GM04504 (cell line): ENCODE measurements at regions not wholly inside any gene's neighbourhood (a gene's known extent, or its start where the extent isn't known, plus 50 kb on each side); places are given as distances from the start of the nearest gene placed in this dataset.

ENCODE experiments used
- DNase-seq: peaks from one replicate; pipeline ENCODE4 v3.0.0-alpha.2; 2012; ENCODE audit warnings: low read depth

- no peak for DNase-seq
Observed at GRCh38 chr3:76429581-76430177, 610.2 kb upstream of the ROBO2 start.

- DNase-seq, result no peak
Observed at GRCh38 chr3:76432396-76432795, 607.5 kb upstream of the ROBO2 start.

DNA sequence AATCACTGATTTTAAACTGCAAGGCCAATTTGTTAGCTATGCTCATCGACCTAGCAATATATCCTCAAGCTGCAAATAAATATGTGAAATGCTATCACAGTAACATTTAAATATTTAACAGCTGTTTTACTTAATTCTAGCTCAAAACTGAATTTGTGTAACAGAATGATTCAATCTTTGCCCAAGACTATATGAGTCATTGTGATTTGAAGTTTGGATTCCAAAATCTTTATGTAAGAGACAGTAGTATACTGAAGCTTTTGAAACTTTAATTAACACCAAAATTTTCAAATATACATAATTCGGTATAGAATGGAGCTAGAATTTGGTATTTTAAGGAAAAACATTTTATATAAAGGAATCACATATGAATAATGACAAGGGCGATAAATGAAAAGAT lies 603.0 kb upstream of the ROBO2 start:
- DNase-seq, result peak; percentile 27

GRCh38 chr3:76438971-76439370 lies 600.9 kb upstream of the ROBO2 start:
- no peak for DNase-seq

- DNase-seq, result no peak
Observed at GRCh38 chr3:76442374-76442915, 597.5 kb upstream of the ROBO2 start.

GRCh38 chr3:76456322-76456721 lies 583.6 kb upstream of the ROBO2 start:
- no peak for DNase-seq

DNA sequence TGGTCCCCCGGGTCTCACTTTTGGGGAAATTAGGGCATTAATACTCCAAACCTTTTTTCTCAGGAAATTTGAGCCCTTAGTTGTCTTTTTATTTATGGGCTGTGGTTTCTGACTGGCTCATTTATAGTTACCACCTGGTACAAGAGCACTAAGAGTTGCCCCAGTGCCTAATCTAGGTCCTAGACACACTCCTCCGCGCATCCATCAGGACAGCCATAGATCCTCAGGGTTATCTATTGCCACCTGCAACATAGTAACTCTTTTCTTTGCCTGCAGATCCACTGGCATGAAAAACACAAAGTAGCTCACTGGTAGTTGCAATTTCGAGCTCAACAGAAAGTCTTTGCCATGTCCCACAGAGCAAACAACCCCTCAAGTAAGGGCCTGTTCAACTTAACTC lies 576.4 kb upstream of the ROBO2 start:
- DNase-seq, result no peak

DNA sequence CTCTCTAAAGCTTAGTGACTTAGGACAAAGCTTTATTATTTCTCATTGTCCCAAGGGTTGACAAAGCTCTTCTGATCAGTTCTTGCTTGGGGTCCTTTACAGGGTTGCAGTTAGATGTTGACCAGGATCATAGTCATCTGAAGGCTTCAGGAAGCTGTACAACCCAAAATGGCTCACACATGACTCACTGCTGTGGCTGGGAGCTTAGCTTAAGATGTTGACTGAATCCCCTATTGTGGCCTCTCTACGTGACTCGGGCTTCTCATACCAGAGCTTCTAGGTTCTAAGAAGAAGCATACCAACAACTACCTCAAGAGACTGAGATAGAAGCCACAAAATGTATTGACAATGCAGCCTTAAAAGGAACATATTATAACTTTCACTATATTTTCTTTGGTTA lies 569.6 kb upstream of the ROBO2 start:
- DNase-seq, result peak; percentile 28

- no peak for DNase-seq
Observed at GRCh38 chr3:76474632-76475031, 565.3 kb upstream of the ROBO2 start.

- DNase-seq, result no peak
Observed at GRCh38 chr3:76479161-76479650, 560.7 kb upstream of the ROBO2 start.

GRCh38 chr3:76482510-76482909 lies 557.4 kb upstream of the ROBO2 start:
- DNase-seq, result no peak

DNA sequence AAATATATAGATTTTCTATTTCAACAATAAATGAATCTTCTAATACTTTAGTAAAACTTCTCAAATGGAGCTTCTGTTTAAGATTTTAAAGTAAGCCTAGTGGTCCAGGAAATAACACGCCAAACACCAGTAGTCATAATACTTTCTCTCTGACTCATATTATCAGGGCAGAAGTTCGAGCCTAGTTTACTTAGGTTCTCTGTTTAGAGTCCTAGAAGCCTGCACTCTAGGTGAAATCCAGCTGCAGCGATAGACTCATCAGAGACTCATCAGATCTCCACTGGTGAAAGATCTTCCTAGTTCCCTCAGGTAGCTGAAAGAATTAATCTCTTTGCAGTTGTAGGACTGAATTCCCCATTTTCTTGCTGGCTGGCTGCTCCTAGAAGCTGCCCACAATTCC lies 552.5 kb upstream of the ROBO2 start:
- DNase-seq, result no peak

GRCh38 chr3:76490064-76490463 lies 549.8 kb upstream of the ROBO2 start:
- DNase-seq, result no peak

- DNase-seq, result no peak
Observed at GRCh38 chr3:76495216-76495615, 544.7 kb upstream of the ROBO2 start.

DNA sequence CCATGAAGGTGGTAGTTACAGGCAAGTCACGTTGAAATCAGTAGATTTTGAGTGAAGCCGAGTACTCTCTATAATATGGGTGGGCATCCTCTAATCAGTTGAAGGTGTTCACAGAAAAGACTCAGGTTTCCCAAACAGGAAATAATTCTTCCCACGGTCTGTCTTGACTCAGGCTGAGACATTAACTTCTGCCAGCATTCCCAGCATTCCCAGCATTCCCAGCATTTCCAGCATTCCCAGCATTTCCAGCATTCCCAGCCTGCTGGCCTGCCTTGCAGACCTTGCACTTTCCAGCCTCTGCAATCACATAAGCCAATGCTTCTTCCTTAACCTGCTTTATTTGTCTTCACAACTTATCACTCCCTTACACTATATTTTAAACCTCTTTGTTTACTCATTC lies 542.3 kb upstream of the ROBO2 start:
- DNase-seq, result no peak

- no peak for DNase-seq
Observed at GRCh38 chr3:76500746-76501275, 539.1 kb upstream of the ROBO2 start.

- DNase-seq, result no peak
Observed at GRCh38 chr3:76501315-76501714, 538.6 kb upstream of the ROBO2 start.

DNA sequence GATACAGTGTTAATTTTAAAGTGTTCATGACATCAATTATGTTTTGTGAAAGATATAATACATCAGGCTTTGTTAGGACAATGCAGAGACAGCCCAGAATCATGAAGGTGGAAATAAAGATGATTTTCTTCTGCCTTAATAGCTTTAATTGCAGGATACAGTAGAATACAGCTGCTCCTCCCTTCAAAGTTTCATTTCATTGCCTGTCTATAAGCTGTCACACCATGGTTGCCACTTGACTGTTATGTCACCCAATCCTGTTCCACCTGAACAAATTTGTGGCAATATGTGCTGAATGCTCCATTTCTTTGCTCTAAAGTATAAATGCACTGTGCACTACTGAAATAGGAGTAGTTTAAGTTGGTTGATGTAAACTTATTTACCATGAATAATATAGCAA lies 537.8 kb upstream of the ROBO2 start:
- DNase-seq, result no peak

DNA sequence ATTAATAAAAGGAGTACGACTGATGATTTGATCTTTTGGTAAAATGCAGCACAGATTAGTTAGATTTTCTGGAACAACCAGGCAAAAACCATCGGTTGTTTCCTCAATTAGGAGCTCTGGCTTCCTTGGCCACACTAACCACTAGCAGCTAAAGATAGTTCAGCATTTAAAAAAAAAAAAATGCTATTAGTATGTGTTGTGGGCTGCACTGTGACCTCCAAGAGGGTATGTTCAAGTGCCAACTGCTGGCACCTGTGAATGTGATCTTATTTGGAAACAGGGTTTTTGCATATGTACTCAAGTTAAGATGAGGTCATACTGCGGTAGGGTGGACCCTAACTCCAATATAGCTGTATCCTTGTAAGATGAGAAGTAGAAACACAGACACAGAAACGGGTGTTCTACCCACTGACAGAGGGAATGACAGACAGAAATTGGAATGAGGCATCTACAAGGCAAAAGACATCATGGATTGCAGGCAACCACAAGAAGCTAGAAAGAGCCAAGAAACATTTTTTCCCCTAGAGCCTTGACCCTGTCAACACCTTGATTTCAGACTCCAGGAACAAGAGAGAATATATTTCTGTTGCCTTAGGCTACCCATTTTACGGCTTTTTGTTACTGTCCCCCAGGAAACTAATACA lies 534.6 kb upstream of the ROBO2 start:
- DNase-seq, result no peak

- no peak for DNase-seq
Observed at GRCh38 chr3:76509179-76509830, 530.6 kb upstream of the ROBO2 start.

GRCh38 chr3:76514836-76515235 lies 525.1 kb upstream of the ROBO2 start:
- no peak for DNase-seq

GRCh38 chr3:76523337-76523736 lies 516.6 kb upstream of the ROBO2 start:
- no peak for DNase-seq

DNA sequence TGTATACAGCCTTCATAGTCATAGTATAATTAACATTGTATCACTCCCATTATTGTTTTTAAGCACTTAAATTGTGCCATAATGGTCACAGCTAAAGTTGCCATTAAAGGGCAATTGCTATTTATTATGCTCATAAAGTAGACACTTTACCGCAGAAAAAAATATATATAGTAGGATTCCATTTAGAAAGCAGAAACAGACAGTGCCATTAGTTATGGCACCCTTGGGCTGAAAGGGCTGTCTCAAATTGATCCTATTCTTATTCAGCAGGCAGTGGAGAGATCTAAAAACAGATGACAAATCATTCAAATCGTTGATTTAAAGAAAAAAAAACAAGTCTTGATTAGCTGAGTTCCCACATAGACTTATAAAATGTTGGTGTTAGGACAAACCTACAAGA lies 514.2 kb upstream of the ROBO2 start:
- DNase-seq, result no peak
